Caco-2 (cell line): ENCODE measurements at regions not wholly inside any gene's neighbourhood (a gene's known extent, or its start where the extent isn't known, plus 50 kb on each side); places are given as distances from the start of the nearest gene placed in this dataset.

Experiments used
- BruUV-seq: library from RNA; stranded (reverse); fragments of 400-500 nt; replicated peaks from 2 replicates; lab custom pipeline; 2021; lab: Mats Ljungman, UMichigan
- CTCF ChIA-PET: fragments of 300-600 bp; sonication (Branson Sonifier 250); formaldehyde crosslinking; loops from one replicate; lab custom pipeline; 2022; ENCODE audit warnings: antibody characterized with exemption; lab: Charles Lee
- POLR2A ChIA-PET: fragments of 300-600 bp; sonication (Branson Sonifier 250); formaldehyde crosslinking; loops from one replicate; lab custom pipeline; 2022; ENCODE audit warnings: antibody characterized with exemption; lab: Charles Lee
- DNase-seq, 2 experiments: peaks; one replicate each; pipeline versions ENCODE4 v3.0.0 to v3.0.0-alpha.2; 2020 to 2022
- H3K27me3 ChIP-seq: replicated peaks from 2 replicates; pipeline ENCODE4 v1.6.0; 2011; ENCODE audit warnings: low read length; ENCODE audit not compliant: control insufficient read depth, insufficient read depth
- H3K36me3 ChIP-seq: 2 replicates; pipeline ENCODE4 v1.5.1; 2011; ENCODE audit warnings: low read length; ENCODE audit not compliant: control insufficient read depth, insufficient read depth
- H3K4me1 ChIP-seq: fragments of 250-450 bp; sonication (Bioruptor Pico); 2 replicates; pipeline ENCODE4 v1.5.1; 2020; ENCODE audit warnings: mild to moderate bottlenecking
- H3K4me3 ChIP-seq: 2 replicates; pipeline ENCODE4 v1.5.1; 2011; ENCODE audit warnings: low read depth, mild to moderate bottlenecking, control low read depth, low read length
- H3K9me3 ChIP-seq: fragments of 250-450 bp; sonication (Bioruptor Pico); 2 replicates; pipeline ENCODE4 v1.5.1; 2020; ENCODE audit warnings: mild to moderate bottlenecking, moderate library complexity
- H3K27ac Mint-ChIP-seq: one replicate; pipeline ENCODE4 v1.8.0; 2022; ENCODE audit warnings: mixed read lengths; ENCODE audit not compliant: unreplicated experiment
- H3K27me3 Mint-ChIP-seq: one replicate; pipeline ENCODE4 v1.8.0; 2022; ENCODE audit warnings: mixed read lengths; ENCODE audit not compliant: insufficient read depth, unreplicated experiment
- H3K36me3 Mint-ChIP-seq: one replicate; pipeline ENCODE4 v1.8.0; 2022; ENCODE audit warnings: mild to moderate bottlenecking, mixed read lengths; ENCODE audit not compliant: insufficient read depth, unreplicated experiment
- H3K4me1 Mint-ChIP-seq: one replicate; pipeline ENCODE4 v1.8.0; 2022; ENCODE audit warnings: low read depth, mixed read lengths; ENCODE audit not compliant: unreplicated experiment
- H3K4me3 Mint-ChIP-seq: one replicate; pipeline ENCODE4 v1.8.0; 2022; ENCODE audit warnings: mild to moderate bottlenecking, moderate library complexity, mixed read lengths; ENCODE audit not compliant: unreplicated experiment
- H3K9me3 Mint-ChIP-seq: one replicate; pipeline ENCODE4 v1.8.0; 2022; ENCODE audit warnings: mixed read lengths; ENCODE audit not compliant: unreplicated experiment
- intact Hi-C: fragments of 100-400 bp; cut with micrococcal nuclease; formaldehyde crosslinking; loops from one replicate; pipeline ENCODE4 v1.10.0; 2022; ENCODE audit not compliant: unreplicated experiment
- TF ChIP-seq, protein P1 (sequence below), 2 experiments: fragments of 200-600 bp in 1 of 2; IDR thresholded peaks; 1 replicate in 1 of 2; 2 replicates in 1 of 2; pipeline versions ENCODE4 v1.5.1 to v1.8.0; 2011 to 2022; ENCODE audit warnings: antibody characterized with exemption in 1 of 2, control low read depth in 1 of 2, inconsistent platforms in 1 of 2, low read depth in 1 of 2, low read length in 1 of 2, mild to moderate bottlenecking in 1 of 2, moderate library complexity in 1 of 2; ENCODE audit not compliant: insufficient read depth in 1 of 2, severe bottlenecking in 1 of 2, unreplicated experiment in 1 of 2

DNA sequence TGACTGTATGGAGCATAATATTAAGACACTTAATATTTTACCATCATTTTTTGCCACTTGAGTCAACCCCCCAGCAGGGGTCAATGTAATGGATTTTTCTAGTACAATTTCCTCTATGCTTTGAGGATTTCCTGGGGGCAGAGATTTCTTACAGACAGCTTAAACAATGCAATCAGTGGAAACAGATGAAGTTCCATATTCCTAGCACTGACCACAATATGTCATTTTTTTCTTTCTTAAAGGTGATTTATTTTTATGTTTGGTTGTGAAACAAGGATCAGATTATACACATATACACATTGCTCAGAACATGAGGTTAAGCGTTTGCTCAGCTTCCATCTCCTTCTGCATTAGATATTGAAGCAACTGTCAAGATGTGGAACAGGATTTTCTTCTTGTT is 82.0 kb upstream of the ID4 start:
- Mint-ChIP-seq H3K27me3 (peaks cover 7% of the 10 kb centered on the region), H3K36me3 (no peaks in the 10 kb centered on the region), H3K27ac (no peak overlapping the region), H3K9me3 (no peaks in the 10 kb centered on the region), H3K4me3 (no peak overlapping the region), H3K4me1 (no peaks in the 10 kb centered on the region)
- POLR2A ChIA-PET: no interaction called here
- TF ChIP-seq, protein P1, sequence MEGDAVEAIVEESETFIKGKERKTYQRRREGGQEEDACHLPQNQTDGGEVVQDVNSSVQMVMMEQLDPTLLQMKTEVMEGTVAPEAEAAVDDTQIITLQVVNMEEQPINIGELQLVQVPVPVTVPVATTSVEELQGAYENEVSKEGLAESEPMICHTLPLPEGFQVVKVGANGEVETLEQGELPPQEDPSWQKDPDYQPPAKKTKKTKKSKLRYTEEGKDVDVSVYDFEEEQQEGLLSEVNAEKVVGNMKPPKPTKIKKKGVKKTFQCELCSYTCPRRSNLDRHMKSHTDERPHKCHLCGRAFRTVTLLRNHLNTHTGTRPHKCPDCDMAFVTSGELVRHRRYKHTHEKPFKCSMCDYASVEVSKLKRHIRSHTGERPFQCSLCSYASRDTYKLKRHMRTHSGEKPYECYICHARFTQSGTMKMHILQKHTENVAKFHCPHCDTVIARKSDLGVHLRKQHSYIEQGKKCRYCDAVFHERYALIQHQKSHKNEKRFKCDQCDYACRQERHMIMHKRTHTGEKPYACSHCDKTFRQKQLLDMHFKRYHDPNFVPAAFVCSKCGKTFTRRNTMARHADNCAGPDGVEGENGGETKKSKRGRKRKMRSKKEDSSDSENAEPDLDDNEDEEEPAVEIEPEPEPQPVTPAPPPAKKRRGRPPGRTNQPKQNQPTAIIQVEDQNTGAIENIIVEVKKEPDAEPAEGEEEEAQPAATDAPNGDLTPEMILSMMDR (IDR thresholded peaks at IDR 0.05; ENCODE audit: insufficient read depth in 1 of 2, low read depth in 1 of 2, low read length in 1 of 2, severe bottlenecking in 1 of 2, unreplicated experiment in 1 of 2): no peak
- CTCF ChIA-PET: no interaction called here
- DNase-seq: no peak
- Histone ChIP-seq H3K4me1 (no peaks in the 10 kb centered on the region), H3K27me3 (no peaks in the 10 kb centered on the region), H3K9me3 (no peaks in the 10 kb centered on the region), H3K36me3 (no peaks in the 10 kb centered on the region), H3K4me3 (no peak overlapping the region)
- intact Hi-C loops: no loop called here
- no TSS peak for BruUV-seq

DNA sequence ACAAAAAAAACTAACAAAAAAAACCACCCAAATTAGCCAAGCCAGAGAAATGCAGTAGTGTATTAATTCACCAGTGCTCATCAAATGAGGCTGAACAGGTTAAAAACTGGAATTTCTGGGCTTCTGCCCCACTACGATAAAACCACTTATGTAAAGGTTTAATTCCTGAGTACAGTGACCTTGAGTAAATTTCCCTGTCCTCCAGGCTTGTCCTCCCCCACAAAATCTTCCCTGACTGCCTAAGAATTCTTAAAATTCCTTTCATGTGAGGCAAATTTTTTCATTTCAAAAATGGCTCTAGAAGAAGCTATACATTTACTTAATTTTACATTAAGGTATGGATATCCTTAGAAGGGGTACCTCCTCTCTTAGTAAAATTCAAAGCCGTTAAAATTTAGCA is 80.1 kb upstream of the ID4 start:
- DNase-seq: no peak
- TF ChIP-seq, protein P1 (IDR thresholded peaks at IDR 0.05; ENCODE audit: insufficient read depth in 1 of 2, low read depth in 1 of 2, low read length in 1 of 2, severe bottlenecking in 1 of 2, unreplicated experiment in 1 of 2): no peak
- Mint-ChIP-seq H3K36me3 (no peaks in the 10 kb centered on the region), H3K27me3 (peaks cover 4% of the 10 kb centered on the region), H3K4me1 (no peaks in the 10 kb centered on the region), H3K9me3 (no peaks in the 10 kb centered on the region), H3K27ac (no peak overlapping the region), H3K4me3 (no peak overlapping the region)
- H3K36me3 ChIP-seq: no peaks in the 10 kb centered on the region
- no peak overlapping the region for H3K4me3 ChIP-seq
- CTCF ChIA-PET: no interaction called here
- no peaks in the 10 kb centered on the region for H3K9me3 ChIP-seq
- H3K27me3 ChIP-seq: no peaks in the 10 kb centered on the region
- intact Hi-C loops: no loop called here
- no TSS peak for BruUV-seq
- H3K4me1 ChIP-seq: no peaks in the 10 kb centered on the region
- POLR2A ChIA-PET: no interaction called here

DNA sequence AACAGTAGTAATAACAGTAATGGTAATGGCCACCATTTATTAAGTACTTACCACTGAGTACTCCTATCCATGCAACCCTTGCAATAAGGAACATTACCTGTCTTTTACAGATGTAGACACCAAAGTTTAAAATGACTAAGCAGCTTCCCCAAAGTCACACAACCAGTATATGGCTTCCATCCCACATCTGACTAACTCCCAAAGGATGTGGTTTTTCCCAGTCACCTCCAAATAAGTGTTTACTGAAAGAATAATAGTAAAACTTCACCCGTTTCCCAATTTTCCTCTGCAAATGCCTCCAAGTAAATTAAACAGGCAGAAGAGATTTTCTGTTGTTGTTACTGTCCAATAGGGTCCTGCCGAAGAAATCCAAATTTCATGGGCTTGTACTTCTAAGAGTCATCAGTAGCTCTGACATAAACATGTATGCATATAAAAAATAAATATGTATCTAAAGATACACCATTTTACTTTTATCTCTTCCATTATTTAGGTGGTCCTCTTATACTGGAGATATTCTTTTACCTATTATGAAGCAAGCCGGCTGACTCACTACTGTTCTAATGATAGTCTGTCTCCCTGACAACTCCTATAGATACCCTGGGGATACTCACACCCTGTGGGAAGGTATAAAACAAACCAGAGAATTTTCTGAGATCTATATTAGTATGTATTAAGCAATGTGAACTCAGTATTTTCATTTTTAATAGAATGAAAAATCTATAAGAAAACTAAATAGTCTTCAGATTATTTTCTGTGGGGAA is 77.9 kb upstream of the ID4 start:
- H3K27me3 ChIP-seq: no peaks in the 10 kb centered on the region
- intact Hi-C loops: no loop called here
- ChIA-PET POLR2A (no interaction called here), CTCF (no interaction called here)
- no peak overlapping the region for H3K4me3 ChIP-seq
- DNase-seq: no peak
- no peak overlapping the region for H3K4me3 Mint-ChIP-seq
- H3K27me3 Mint-ChIP-seq: no peaks in the 10 kb centered on the region
- H3K9me3 ChIP-seq: no peaks in the 10 kb centered on the region
- H3K36me3 ChIP-seq: no peaks in the 10 kb centered on the region
- no TSS peak for BruUV-seq
- no peaks in the 10 kb centered on the region for H3K4me1 ChIP-seq
- no peaks in the 10 kb centered on the region for H3K36me3 Mint-ChIP-seq
- H3K4me1 Mint-ChIP-seq: no peaks in the 10 kb centered on the region
- no peaks in the 10 kb centered on the region for H3K9me3 Mint-ChIP-seq
- H3K27ac Mint-ChIP-seq: no peak overlapping the region
- TF ChIP-seq, protein P1 (IDR thresholded peaks at IDR 0.05; ENCODE audit: insufficient read depth in 1 of 2, low read depth in 1 of 2, low read length in 1 of 2, severe bottlenecking in 1 of 2, unreplicated experiment in 1 of 2): no peak
